ENCODE measurements at regions not wholly inside any gene's neighbourhood (a gene's known extent, or its start where the extent isn't known, plus 50 kb on each side); places are given as distances from the start of the nearest gene placed in this dataset.

GRCh38 chr3:3689601-3690375 lies 109.4 kb upstream of the LRRN1 start:
- DNase-seq: no peak
- Mint-ChIP-seq H3K9me3 (peaks cover 0 to 13% (median 5%) of the 10 kb centered on the region in 7 donors), H3K4me3 (no peak overlapping the region), H3K27ac (no peak overlapping the region), H3K4me1 (no peaks in the 10 kb centered on the region), H3K27me3 (ENCODE audit: low read depth in 3 of 3) (peaks cover 0 to 2% (median 0%) of the 10 kb centered on the region in 3 donors), H3K36me3 (no peaks in the 10 kb centered on the region)
- H3K36me3 ChIP-seq (replicated peaks in 1 of 2; ENCODE audit: control insufficient read depth in 1 of 2, insufficient read depth in 2 of 2, low read length in 2 of 2): no peaks in the 10 kb centered on the region
- no peak for TF ChIP-seq CTCF (IDR thresholded peaks at IDR 0.05)
- H3K4me3 ChIP-seq (replicated peaks in 1 of 3; ENCODE audit: low read depth in 2 of 3, low read length in 3 of 3): no peak overlapping the region
- H3K4me2 ChIP-seq (replicated peaks; ENCODE audit: extremely low read depth, low read length, poor library complexity, severe bottlenecking): no peak overlapping the region
- H3K9ac ChIP-seq (ENCODE audit: insufficient read depth, low read length, poor library complexity, severe bottlenecking): no peak overlapping the region
- no peaks in the 10 kb centered on the region for H3K4me1 ChIP-seq (ENCODE audit: control insufficient read depth in 1 of 2, insufficient read depth in 2 of 2, low read length in 2 of 2)
- no peak overlapping the region for H2AFZ ChIP-seq (ENCODE audit: insufficient read depth, low read depth, low read length, poor library complexity, severe bottlenecking)
- H3K27ac ChIP-seq (ENCODE audit: low read depth in 1 of 2, low read length in 2 of 2): no peak overlapping the region
- no peaks in the 10 kb centered on the region for H4K20me1 ChIP-seq (ENCODE audit: insufficient read depth, low read length)
- WGBS (ENCODE audit: insufficient coverage): 62% methylated on average over 2 of the region's 2 CpGs
- H3K79me2 ChIP-seq (ENCODE audit: insufficient read depth, low read length): no peaks in the 10 kb centered on the region
- no peaks in the 10 kb centered on the region for H3K27me3 ChIP-seq (ENCODE audit: control insufficient read depth in 2 of 2, insufficient read depth in 2 of 2, low read length in 2 of 2)
- intact Hi-C loops (cut with micrococcal nuclease): no loop called here
- H3K9me3 ChIP-seq (replicated peaks in 1 of 2; ENCODE audit: control insufficient read depth in 1 of 2, insufficient read depth in 1 of 2, low read length in 2 of 2): no peaks in the 10 kb centered on the region

- H2AFZ ChIP-seq (ENCODE audit: insufficient read depth, low read depth, low read length, poor library complexity, severe bottlenecking): no peak overlapping the region
- H3K79me2 ChIP-seq (ENCODE audit: insufficient read depth, low read length): no peaks in the 10 kb centered on the region
- H3K9me3 ChIP-seq (replicated peaks in 1 of 2; ENCODE audit: control insufficient read depth in 1 of 2, insufficient read depth in 1 of 2, low read length in 2 of 2): no peaks in the 10 kb centered on the region
- H3K9me3 Mint-ChIP-seq: peaks cover 0 to 9% (median 4%) of the 10 kb centered on the region in 7 donors
- H3K9ac ChIP-seq (ENCODE audit: insufficient read depth, low read length, poor library complexity, severe bottlenecking): no peak overlapping the region
- H3K27ac ChIP-seq (ENCODE audit: low read depth in 1 of 2, low read length in 2 of 2): no peak overlapping the region
- no peaks in the 10 kb centered on the region for H3K36me3 Mint-ChIP-seq
- no peaks in the 10 kb centered on the region for H3K27me3 ChIP-seq (ENCODE audit: control insufficient read depth in 2 of 2, insufficient read depth in 2 of 2, low read length in 2 of 2)
- 100% methylated on average over 1 of the region's 3 CpGs for WGBS (ENCODE audit: insufficient coverage)
- intact Hi-C loops (cut with micrococcal nuclease): no loop called here
- no peaks in the 10 kb centered on the region for H3K4me1 Mint-ChIP-seq
- DNase-seq: no peak
- no peaks in the 10 kb centered on the region for H4K20me1 ChIP-seq (ENCODE audit: insufficient read depth, low read length)
- H3K4me3 Mint-ChIP-seq: no peak overlapping the region
- H3K27ac Mint-ChIP-seq: no peak overlapping the region
- peaks cover 0 to 1% (median 0%) of the 10 kb centered on the region in 3 donors for H3K27me3 Mint-ChIP-seq (ENCODE audit: low read depth in 3 of 3)
- TF ChIP-seq CTCF (IDR thresholded peaks at IDR 0.05): no peak
- no peak overlapping the region for H3K4me3 ChIP-seq (replicated peaks in 1 of 3; ENCODE audit: low read depth in 2 of 3, low read length in 3 of 3)
- no peaks in the 10 kb centered on the region for H3K4me1 ChIP-seq (ENCODE audit: control insufficient read depth in 1 of 2, insufficient read depth in 2 of 2, low read length in 2 of 2)
- H3K36me3 ChIP-seq (replicated peaks in 1 of 2; ENCODE audit: control insufficient read depth in 1 of 2, insufficient read depth in 2 of 2, low read length in 2 of 2): no peaks in the 10 kb centered on the region
- H3K4me2 ChIP-seq (replicated peaks; ENCODE audit: extremely low read depth, low read length, poor library complexity, severe bottlenecking): no peak overlapping the region
Observed at GRCh38 chr3:3686907-3687648, 112.2 kb upstream of the LRRN1 start.
